HL-60/S4 treated with retinoic acid at 250 ng/mL for 4 days and 3 days (cell line): ENCODE measurements at regions not wholly inside any gene's neighbourhood (a gene's known extent, or its start where the extent isn't known, plus 50 kb on each side); places are given as distances from the start of the nearest gene placed in this dataset.
"Not testable (repeated sequence)": the region's sequence is repeated elsewhere in the genome, so short reads cannot be mapped to it uniquely, and the experiment has no call there.

Experiments used
- in situ Hi-C: fragments of 300-500 bp; cut with MboI; formaldehyde crosslinking; loops from 2 replicates; pipeline ENCODE4 v1.7.0; 2022; ENCODE audit warnings: low sequenced_read_pairs

- in situ Hi-C loops: no loop called here
Observed at GRCh38 chr2:230636684-230637271, 75.9 kb upstream of the CAB39 start.

GRCh38 chr2:230637486-230637885, 75.2 kb upstream of the CAB39 start:
- in situ Hi-C loops: not testable (repeated sequence)

- in situ Hi-C loops: no loop called here
Observed at GRCh38 chr2:230640540-230641011, 72.1 kb upstream of the CAB39 start.

- in situ Hi-C loops: no loop called here
Observed at GRCh38 chr2:230642966-230643365, 69.7 kb upstream of the CAB39 start.

- in situ Hi-C loops: no loop called here
Observed at GRCh38 chr2:230643576-230644291, 68.9 kb upstream of the CAB39 start.

GRCh38 chr2:230644356-230644935, 68.2 kb upstream of the CAB39 start:
- in situ Hi-C loops: no loop called here

- in situ Hi-C loops: no loop called here
Observed at GRCh38 chr2:230648356-230648755, 64.3 kb upstream of the CAB39 start.

- in situ Hi-C loops: no loop called here
Observed at GRCh38 chr2:230650585-230651137, 62.0 kb upstream of the CAB39 start.

- in situ Hi-C loops: no loop called here
Observed at GRCh38 chr2:230654057-230654456, 58.6 kb upstream of the CAB39 start.

GRCh38 chr2:230657462-230657861, 55.2 kb upstream of the CAB39 start:
- in situ Hi-C loops: no loop called here

- in situ Hi-C loops: no loop called here
Observed at GRCh38 chr2:230657906-230658305, 54.7 kb upstream of the CAB39 start.

GRCh38 chr2:230658577-230658876, 54.1 kb upstream of the CAB39 start:
- in situ Hi-C loops: no loop called here

GRCh38 chr2:230658877-230659652, 53.6 kb upstream of the CAB39 start:
- in situ Hi-C loops: no loop called here

- in situ Hi-C loops: no loop called here
Observed at GRCh38 chr2:230660294-230661060, 52.2 kb upstream of the CAB39 start.

GRCh38 chr2:230661072-230661957, 51.3 kb upstream of the CAB39 start:
- in situ Hi-C loops: no loop called here
